ENCODE measurements at regions not wholly inside any gene's neighbourhood (a gene's known extent, or its start where the extent isn't known, plus 50 kb on each side); places are given as distances from the start of the nearest gene placed in this dataset.

- Mint-ChIP-seq H3K4me1 (no peaks in the 10 kb centered on the region), H3K36me3 (no peaks in the 10 kb centered on the region)
These were observed 59.9 kb upstream of the DAB2 start for GRCh38 chr5:39484673-39485072.

GRCh38 chr5:39482098-39482497 lies 57.3 kb upstream of the DAB2 start:
- Mint-ChIP-seq H3K27me3 (peaks cover 0 to 3% of the 10 kb centered on the region in 2 donors), H3K4me3 (no peak overlapping the region), H3K4me1 (no peaks in the 10 kb centered on the region), H3K27ac (no peak overlapping the region), H3K36me3 (no peaks in the 10 kb centered on the region), H3K9me3 (no peaks in the 10 kb centered on the region)
- DNase-seq (no peak), ATAC-seq (replicated peaks) (no peak)

More at GRCh38 chr5:39484673-39485072, 59.9 kb upstream of the DAB2 start:
- H3K27me3 Mint-ChIP-seq = peaks cover 5 to 8% of the 10 kb centered on the region in 2 donors
- ATAC-seq (replicated peaks) = no peak
- H3K27ac Mint-ChIP-seq = no peak overlapping the region
- H3K4me3 Mint-ChIP-seq = no peak overlapping the region
- peaks cover 3% of the 10 kb centered on the region in 2 donors for H3K9me3 Mint-ChIP-seq
- no peak for DNase-seq

GRCh38 chr5:39479537-39479936 lies 54.8 kb upstream of the DAB2 start:
- ATAC-seq (replicated peaks) (no peak), DNase-seq (no peak)
- no peaks in the 10 kb centered on the region for H3K9me3 Mint-ChIP-seq
- H3K27ac Mint-ChIP-seq = no peak overlapping the region
- no peaks in the 10 kb centered on the region for H3K4me1 Mint-ChIP-seq
- H3K27me3 Mint-ChIP-seq = peaks cover 0 to 5% of the 10 kb centered on the region in 2 donors
- no peak overlapping the region for H3K4me3 Mint-ChIP-seq
- no peaks in the 10 kb centered on the region for H3K36me3 Mint-ChIP-seq

- H3K27me3 Mint-ChIP-seq = peaks cover 0 to 7% of the 10 kb centered on the region in 2 donors
- no peak overlapping the region for H3K4me3 Mint-ChIP-seq
- no peak overlapping the region for H3K27ac Mint-ChIP-seq
- H3K36me3 Mint-ChIP-seq = no peaks in the 10 kb centered on the region
- H3K9me3 Mint-ChIP-seq = no peaks in the 10 kb centered on the region
- H3K4me1 Mint-ChIP-seq = no peaks in the 10 kb centered on the region
- ATAC-seq (replicated peaks) (no peak), DNase-seq (no peak)
These were observed 54.1 kb upstream of the DAB2 start for GRCh38 chr5:39478863-39479262.

- Mint-ChIP-seq H3K9me3 (no peaks in the 10 kb centered on the region), H3K36me3 (no peaks in the 10 kb centered on the region), H3K4me3 (no peak overlapping the region), H3K27me3 (peaks cover 0 to 7% of the 10 kb centered on the region in 2 donors), H3K27ac (no peak overlapping the region), H3K4me1 (no peaks in the 10 kb centered on the region)
- no peak for ATAC-seq (replicated peaks)
- no peak for DNase-seq
These were observed 52.1 kb upstream of the DAB2 start for GRCh38 chr5:39476843-39477220.

- ATAC-seq (replicated peaks) (no peak), DNase-seq (no peak)
- Mint-ChIP-seq H3K36me3 (no peaks in the 10 kb centered on the region), H3K27ac (no peak overlapping the region), H3K27me3 (peaks cover 0 to 7% of the 10 kb centered on the region in 2 donors), H3K4me3 (no peak overlapping the region), H3K9me3 (no peaks in the 10 kb centered on the region), H3K4me1 (no peaks in the 10 kb centered on the region)
These were observed 51.4 kb upstream of the DAB2 start for GRCh38 chr5:39475881-39476842.

GRCh38 chr5:39475159-39475571 lies 50.4 kb upstream of the DAB2 start:
- ATAC-seq (replicated peaks) = no peak
- H3K4me3 Mint-ChIP-seq = no peak overlapping the region
- no peaks in the 10 kb centered on the region for H3K9me3 Mint-ChIP-seq
- peaks cover 0 to 7% of the 10 kb centered on the region in 2 donors for H3K27me3 Mint-ChIP-seq
- no peaks in the 10 kb centered on the region for H3K36me3 Mint-ChIP-seq
- no peak for DNase-seq
- H3K4me1 Mint-ChIP-seq = no peaks in the 10 kb centered on the region
- H3K27ac Mint-ChIP-seq = no peak overlapping the region

Data from stimulated activated naive B cell treated with anti-CD40 and anti-IgM and Interleukin-4, amounts not matched to agents 10 μg/mL and 1 μg/mL and 100 μg/mL, for 72 hours (primary cell).